ENCODE measurements at regions not wholly inside any gene's neighbourhood (a gene's known extent, or its start where the extent isn't known, plus 50 kb on each side); places are given as distances from the start of the nearest gene placed in this dataset.
A peak's percentile ranks its signal among the peaks of the same experiment; 100 is the strongest.

GRCh38 chr9:13360188-13360587 lies 80.7 kb upstream of the MPDZ start:
- DNase-seq (ENCODE audit: low read depth): no peak
- TF ChIP-seq, protein P1, sequence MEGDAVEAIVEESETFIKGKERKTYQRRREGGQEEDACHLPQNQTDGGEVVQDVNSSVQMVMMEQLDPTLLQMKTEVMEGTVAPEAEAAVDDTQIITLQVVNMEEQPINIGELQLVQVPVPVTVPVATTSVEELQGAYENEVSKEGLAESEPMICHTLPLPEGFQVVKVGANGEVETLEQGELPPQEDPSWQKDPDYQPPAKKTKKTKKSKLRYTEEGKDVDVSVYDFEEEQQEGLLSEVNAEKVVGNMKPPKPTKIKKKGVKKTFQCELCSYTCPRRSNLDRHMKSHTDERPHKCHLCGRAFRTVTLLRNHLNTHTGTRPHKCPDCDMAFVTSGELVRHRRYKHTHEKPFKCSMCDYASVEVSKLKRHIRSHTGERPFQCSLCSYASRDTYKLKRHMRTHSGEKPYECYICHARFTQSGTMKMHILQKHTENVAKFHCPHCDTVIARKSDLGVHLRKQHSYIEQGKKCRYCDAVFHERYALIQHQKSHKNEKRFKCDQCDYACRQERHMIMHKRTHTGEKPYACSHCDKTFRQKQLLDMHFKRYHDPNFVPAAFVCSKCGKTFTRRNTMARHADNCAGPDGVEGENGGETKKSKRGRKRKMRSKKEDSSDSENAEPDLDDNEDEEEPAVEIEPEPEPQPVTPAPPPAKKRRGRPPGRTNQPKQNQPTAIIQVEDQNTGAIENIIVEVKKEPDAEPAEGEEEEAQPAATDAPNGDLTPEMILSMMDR (IDR thresholded peaks at IDR 0.05; ENCODE audit: control insufficient read depth, insufficient read depth, low read depth, low read length, missing control alignments): no peak
- no peak overlapping the region for H3K4me3 ChIP-seq (ENCODE audit: control insufficient read depth, low read depth, low read length)

DNA sequence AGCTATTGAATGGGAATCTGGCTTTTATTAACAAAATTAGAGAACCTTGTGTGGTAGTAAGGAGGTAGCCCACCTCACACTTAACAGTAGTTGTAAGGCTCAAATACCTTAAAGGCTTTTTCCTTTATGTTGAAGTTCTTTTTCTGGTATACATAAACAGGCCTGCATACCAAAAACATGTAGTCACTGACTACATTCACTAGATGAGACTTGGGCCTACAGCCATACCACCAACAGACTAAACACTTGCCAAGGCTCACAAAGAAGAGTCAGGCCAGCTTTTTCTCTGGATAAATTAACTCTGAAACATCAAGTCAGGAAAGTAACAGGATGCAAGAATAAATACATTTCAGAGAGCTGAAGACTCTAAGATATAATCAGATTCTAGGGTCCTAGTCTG lies 78.6 kb upstream of the MPDZ start:
- TF ChIP-seq, protein P1 (IDR thresholded peaks at IDR 0.05; ENCODE audit: control insufficient read depth, insufficient read depth, low read depth, low read length, missing control alignments): no peak
- peak; percentile 51 for DNase-seq (ENCODE audit: low read depth)
- no peak overlapping the region for H3K4me3 ChIP-seq (ENCODE audit: control insufficient read depth, low read depth, low read length)

DNA sequence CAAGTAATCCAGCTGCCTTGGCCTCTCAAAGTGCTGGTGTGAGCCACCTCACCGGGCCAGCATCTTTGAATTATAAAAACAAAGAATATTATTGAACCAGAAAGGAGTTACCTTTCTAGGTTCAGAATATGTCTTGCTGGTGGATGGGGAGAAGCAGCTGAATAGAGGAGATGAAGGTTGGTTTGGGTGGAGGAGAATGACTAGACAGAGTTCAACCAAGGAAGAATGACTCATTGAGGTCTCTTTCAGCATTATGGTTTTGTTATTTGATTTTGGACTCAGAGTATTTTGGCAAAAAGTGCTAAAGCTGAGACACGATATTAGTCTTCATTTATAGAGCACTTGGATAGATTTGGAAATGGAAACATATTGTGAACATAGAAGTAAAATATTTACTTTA lies 75.2 kb upstream of the MPDZ start:
- no peak overlapping the region for H3K4me3 ChIP-seq (ENCODE audit: control insufficient read depth, low read depth, low read length)
- TF ChIP-seq, protein P1 (IDR thresholded peaks at IDR 0.05; ENCODE audit: control insufficient read depth, insufficient read depth, low read depth, low read length, missing control alignments): no peak
- no peak for DNase-seq (ENCODE audit: low read depth)

GRCh38 chr9:13352451-13352979 lies 73.0 kb upstream of the MPDZ start:
- no peak for DNase-seq (ENCODE audit: low read depth)
- TF ChIP-seq, protein P1 (IDR thresholded peaks at IDR 0.05; ENCODE audit: control insufficient read depth, insufficient read depth, low read depth, low read length, missing control alignments): no peak

GRCh38 chr9:13351778-13352386 lies 72.4 kb upstream of the MPDZ start:
- no peak overlapping the region for H3K4me3 ChIP-seq (ENCODE audit: control insufficient read depth, low read depth, low read length)
- DNase-seq (ENCODE audit: low read depth): peak; percentile 10
- TF ChIP-seq, protein P1 (IDR thresholded peaks at IDR 0.05; ENCODE audit: control insufficient read depth, insufficient read depth, low read depth, low read length, missing control alignments): peak; percentile 58

More at GRCh38 chr9:13352451-13352979, 73.0 kb upstream of the MPDZ start:
- no peak overlapping the region for H3K4me3 ChIP-seq (ENCODE audit: control insufficient read depth, low read depth, low read length)

DNA sequence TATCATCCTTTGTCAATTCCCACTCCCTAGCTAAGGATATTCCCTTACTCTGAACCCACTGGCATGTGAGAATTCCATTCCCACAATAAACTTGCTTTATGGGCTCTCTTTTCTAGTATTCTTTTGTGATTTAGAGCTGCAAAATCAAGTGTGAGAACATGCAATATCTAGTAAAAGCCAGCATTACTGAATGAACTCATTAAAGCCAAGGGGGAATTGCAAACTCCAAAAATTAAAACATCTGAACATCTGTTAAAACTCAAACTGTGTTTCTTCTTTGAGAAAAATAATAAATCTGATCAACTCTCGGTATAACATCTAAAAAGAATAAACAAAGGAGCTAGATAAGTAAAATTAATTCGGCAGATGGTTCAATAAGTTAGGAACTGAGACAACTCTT lies 53.1 kb upstream of the MPDZ start:
- no peak for DNase-seq (ENCODE audit: low read depth)
- TF ChIP-seq, protein P1 (IDR thresholded peaks at IDR 0.05; ENCODE audit: control insufficient read depth, insufficient read depth, low read depth, low read length, missing control alignments): no peak

More for the DNA sequence above, 53.1 kb upstream of the MPDZ start:
- no peak overlapping the region for H3K4me3 ChIP-seq (ENCODE audit: control insufficient read depth, low read depth, low read length)

All from AG09309 (cell line).